Stimulated activated CD4-positive, alpha-beta T cell treated with anti-CD3 and anti-CD28 coated beads, Interleukin-4, amount 100 ng/mL, for 48 hours (primary cell): ENCODE measurements at regions not wholly inside any gene's neighbourhood (a gene's known extent, or its start where the extent isn't known, plus 50 kb on each side); places are given as distances from the start of the nearest gene placed in this dataset.
"Not testable (repeated sequence)": the region's sequence is repeated elsewhere in the genome, so short reads cannot be mapped to it uniquely, and the experiment has no call there.

Experiments
- DNase-seq, 2 donors: peaks; one replicate each; pipeline ENCODE4 v3.0.0-alpha.2; 2020; ENCODE audit warnings: low read depth in 2 of 2

DNA sequence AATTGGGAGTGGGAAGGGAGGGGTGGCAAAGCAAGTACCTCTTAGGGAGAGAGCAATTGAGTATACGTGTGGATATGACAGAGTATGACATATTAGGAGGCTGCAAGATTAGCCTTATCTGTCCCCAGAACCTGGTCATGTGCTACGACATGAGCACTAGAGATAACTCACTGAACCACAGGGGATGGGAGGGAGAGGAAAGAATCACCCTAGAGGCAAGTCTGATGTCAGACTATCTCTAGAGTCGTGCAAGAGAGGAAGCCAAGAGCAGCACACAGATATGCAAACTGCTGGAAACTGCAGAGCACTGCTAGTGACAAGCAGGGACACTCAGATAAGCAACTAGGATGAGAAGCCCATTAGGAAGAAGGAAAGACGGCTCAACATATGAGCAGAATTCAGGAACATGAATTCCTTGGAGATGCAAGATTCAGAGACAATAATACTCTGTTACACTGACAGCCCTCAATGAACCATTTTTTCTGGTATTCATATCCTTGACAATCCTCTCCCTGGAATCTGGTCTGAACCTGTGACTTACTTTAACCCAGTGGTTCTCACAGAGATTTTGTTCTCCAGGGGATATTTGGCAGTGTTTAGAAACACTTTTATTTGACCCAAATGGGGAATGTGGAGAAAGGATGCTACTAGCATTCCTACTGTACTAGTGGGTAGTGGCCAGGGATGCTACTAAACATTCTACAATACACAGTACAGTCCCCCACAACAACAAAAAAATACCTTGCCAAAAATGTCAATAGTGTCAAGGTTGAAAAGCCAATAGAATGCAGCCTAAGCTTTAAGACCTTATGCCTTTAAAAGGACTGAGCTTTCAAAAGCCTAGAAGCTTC, 84.0 kb upstream of the BMP2K start:
- DNase-seq, result no peak

DNA sequence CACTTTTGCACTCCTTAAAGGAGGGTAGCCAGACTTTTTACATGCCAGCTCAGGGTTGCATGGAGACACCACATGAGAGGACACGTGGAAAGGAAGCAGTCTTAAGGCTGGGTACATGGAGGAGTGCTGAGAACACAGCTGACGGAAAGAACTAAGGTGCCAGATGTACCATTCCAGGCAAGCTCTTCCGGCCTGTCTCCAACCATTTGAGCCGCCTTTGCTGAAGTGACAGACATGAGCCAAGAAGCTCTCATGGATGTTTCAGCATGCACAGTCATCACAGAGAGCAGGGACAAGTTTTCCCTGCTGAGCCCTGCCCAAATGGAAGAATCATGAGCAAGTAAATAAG, 83.4 kb upstream of the BMP2K start:
- DNase-seq, result no peak

DNA sequence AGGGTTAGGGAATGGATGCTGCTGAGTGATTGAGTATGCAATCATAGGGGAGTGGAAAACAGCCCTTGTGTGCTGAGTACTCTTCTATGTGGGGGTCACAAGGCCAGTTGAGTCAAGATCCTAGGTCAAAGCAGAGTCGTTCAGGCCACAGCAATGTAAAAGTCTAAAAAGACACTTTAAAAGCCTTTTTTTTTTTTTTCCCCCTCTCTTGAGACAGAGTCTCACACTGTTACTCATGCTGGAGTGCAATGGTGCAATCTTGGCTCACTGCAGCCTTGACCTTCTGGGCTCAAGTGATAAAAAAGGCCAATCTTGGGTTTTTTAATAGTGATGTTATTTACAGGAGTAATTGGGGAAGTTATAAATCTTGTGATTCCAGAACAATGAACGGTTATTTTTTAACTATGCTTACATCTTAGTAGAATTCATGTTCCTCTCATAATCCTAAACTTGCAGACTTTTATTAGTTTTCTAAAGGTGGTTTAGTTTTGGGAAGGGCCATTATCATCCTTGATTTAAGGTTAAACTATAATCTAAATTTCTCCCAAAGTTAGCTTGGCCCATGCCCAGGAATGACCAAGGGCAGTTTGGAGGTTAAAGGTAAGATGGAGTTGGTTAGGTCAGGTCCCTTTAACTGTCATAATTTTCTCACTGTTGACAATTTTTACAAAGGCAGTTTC, 82.2 kb upstream of the BMP2K start:
- DNase-seq, result no peak

DNA sequence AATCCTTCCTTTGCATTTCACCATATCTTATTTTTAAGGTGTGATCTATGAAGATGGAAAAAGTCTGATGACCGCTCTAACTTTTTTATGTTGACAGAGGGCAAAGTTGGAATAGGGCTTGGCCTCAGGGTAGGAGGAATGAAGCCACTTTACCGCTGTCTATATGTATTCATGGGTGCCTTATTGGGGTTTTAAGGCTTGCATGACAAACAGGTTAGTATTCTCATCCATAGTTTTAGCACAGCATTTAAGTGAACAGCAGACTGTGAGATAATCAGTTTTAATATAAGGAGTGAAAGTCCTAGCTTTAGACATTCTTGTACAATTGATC, 81.7 kb upstream of the BMP2K start:
- no peak for DNase-seq

- no peak for DNase-seq
Observed at GRCh38 chr4:78695910-78696309, 80.2 kb upstream of the BMP2K start.

GRCh38 chr4:78703079-78703478, 73.1 kb upstream of the BMP2K start:
- DNase-seq, result no peak

DNA sequence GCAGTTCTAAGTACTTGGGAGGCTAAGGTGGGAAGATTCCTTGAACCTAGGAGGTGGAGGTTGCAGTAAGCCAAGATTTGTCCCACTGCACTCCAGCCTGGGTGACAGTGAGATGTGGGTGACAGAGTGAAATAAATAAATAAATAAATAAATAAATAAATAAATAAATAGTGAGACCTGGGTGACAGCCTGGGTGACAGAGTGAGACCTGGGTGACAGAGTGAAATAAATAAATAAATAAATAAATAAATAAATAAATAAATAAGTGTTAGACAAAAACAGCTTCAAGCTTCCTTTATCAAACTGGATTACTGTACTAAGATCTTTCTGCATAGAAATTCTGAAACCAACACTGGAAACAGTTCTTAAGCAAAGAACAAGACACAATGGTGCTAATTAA, 71.8 kb upstream of the BMP2K start:
- DNase-seq, result no peak

DNA sequence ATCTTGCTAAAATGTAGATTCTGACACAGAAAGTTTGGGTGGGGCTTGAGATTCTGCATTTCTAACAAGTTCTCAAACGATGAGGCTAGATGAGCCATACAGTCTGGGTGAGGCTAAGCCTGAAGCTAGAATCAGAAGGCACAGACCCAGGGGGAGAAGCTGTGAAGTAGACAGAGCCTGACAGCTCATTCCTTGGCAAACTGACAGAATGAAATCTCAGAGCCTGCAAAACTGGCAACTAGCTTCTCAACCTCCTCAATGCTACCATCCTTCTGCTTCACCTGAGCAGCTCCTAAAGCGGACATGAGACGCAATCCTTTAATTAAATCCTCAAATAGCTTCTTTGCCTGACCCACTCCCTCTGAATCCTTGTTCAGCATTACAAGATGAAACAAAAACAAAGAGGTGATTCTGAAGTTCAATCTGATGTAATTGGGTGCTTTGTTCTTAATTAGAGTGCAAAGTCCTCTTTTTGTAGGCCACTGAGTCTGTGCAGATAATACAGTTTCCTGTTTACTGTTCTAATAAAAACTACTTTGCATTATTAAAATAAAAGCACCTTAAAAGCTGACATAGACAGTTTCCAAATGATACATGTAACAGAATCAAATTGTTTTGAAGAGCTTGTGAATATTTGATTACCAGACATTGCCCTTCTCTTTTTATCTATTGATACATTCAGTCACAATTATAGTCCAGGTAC, 71.0 kb upstream of the BMP2K start:
- DNase-seq, result no peak

- no peak for DNase-seq
Observed at GRCh38 chr4:78706302-78706701, 69.8 kb upstream of the BMP2K start.

DNA sequence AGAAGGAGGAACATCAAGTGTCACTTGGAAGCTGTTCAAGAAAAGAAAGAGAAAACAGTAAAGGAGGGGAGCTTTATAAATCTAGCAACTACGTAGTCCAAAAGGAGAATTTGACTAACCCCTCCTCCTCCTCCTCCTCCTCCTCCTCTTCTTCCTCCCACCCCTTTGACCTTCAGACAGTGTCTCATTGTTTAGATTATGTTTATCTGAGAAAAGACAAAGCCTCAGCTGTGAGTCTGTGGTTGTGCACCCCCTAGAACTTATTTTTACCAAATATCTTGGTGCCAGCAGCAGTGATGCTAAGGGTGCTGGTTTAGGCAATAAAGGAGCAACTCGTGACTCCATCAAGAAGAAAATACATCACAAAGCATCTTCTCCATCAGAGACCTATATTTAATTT, 68.9 kb upstream of the BMP2K start:
- DNase-seq, result no peak

GRCh38 chr4:78707793-78708192, 68.4 kb upstream of the BMP2K start:
- no peak for DNase-seq

DNA sequence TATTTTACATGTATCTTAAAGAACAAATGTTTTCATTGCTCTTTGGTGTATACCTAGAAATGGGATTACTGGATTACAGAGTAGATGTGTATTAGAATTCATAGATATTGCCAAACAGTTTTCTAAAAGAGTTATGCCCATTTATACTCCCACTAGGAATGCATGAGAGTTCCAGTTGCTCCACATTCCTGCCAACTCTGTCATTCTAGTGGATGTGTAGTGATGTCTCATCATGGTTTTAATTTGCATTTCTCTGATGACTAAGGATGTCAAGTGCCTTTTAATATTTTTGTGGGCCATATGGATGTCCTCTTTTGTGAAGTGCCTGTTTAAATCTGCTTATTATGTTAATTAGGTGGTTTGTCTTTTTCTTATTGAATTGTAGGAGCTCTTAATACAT, 65.6 kb upstream of the BMP2K start:
- DNase-seq, result no peak

DNA sequence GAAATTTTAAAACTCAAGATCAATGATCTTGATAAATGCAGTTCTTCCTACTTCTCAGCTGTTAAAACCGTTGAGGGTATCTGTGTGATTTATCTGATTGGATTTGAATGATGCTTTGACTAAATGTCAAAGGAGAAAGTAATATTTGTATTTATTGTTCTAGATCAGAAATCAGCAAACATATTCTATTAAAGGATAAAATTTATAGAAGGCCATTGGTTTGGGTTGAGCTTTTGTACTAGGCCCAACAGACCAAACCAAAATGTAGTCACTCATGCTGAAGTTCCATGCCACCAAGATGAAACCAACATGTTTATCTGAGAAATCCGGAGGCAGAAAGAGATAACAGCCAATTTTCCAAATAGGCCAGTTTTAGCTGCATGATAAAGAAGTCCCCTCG, 64.5 kb upstream of the BMP2K start:
- no peak for DNase-seq

DNA sequence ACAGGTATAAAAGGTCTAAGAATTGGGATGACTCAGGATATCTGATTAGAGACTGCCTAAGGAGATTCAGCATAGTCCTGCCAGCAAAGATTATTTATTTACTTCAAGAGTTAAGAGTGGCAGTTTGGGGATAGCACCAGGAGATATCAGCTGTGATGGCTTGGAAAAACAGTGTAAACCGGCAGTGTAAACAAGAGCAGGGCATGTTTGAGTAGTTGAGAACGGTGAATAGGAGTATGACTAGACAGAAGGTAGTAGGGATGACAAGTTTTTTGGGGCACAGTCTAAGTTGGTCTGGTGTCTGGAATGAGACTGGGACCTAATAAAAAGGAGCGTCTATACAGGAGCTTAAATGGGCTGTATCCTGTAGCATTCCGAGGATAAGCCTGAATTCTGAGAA, 61.6 kb upstream of the BMP2K start:
- not testable (repeated sequence) for DNase-seq

- DNase-seq, result not testable (repeated sequence)
Observed at GRCh38 chr4:78715372-78715771, 60.8 kb upstream of the BMP2K start.

GRCh38 chr4:78717712-78718111, 58.4 kb upstream of the BMP2K start:
- not testable (repeated sequence) for DNase-seq

DNA sequence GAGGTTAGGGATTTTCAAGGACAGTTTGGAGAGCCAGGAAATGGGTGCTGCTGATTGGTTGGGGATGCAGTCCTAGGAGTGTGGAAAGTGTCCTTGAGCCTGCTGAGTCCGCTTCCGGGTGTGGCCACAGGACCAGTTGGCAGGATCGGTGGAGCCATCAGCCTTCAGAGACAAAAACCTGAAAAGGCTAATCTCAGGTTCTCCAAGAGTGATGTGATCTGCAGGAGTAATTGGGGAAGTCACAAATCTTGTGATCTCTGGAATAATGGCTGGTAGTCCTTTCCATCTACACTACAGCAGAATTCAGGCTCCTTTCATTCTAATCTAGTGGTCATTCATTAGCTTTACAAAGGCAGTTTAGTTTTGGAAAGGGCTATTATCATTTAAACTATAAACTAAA, 55.9 kb upstream of the BMP2K start:
- no peak for DNase-seq

DNA sequence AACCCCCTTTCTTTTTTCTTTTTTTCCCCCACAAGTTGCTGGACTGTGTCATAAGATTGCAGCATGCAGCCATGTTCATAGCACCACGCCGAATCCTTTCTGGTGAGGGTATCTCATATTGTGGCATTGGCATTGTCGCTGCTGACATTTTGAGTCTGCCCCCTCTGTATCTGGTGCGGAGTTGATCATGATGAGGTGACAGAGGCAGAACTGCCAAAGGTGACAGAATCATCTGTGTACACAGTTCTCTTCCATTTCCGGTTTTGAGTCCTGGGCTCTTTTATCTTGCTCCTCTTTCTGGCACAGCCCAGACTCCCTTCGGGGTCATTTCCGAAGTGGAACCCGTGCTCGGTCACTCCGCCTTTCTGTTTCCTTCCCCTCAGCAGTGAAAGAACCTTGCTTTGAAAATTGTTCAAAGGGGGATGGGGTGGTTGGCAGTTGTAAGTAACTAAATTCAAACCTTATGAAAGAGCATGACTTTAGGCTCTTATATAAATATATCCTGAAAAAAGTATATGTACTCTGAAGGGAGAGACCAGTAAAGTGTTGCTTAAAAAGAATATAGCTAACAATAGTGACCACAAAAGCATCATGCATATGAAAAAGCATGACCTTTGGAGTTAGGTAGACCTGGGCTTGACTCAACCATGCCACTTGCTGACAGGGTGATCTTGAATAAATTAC, 55.0 kb upstream of the BMP2K start:
- DNase-seq, result peak; percentile 1 to 2

- no peak for DNase-seq
Observed at GRCh38 chr4:78721747-78722146, 54.4 kb upstream of the BMP2K start.

DNA sequence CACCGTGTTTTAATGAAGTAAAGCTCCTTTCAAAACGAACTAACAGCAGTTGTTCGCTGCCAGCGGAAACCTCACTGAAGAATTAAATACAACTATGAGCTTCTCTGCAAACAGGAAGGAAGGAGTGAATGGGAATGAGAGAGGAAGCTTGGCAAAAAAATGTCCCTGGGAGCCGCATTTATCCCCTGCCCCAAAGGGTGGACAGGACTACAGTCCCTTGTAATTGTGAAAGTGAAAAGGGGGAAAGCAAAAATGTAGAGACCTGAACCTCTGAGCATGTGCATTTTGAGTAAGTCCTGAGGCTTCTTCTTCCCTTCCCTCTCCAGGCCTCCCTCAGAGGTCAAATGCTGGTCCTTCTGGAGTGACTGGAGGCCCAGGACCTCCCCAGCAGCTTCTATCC, 53.8 kb upstream of the BMP2K start:
- no peak for DNase-seq

DNA sequence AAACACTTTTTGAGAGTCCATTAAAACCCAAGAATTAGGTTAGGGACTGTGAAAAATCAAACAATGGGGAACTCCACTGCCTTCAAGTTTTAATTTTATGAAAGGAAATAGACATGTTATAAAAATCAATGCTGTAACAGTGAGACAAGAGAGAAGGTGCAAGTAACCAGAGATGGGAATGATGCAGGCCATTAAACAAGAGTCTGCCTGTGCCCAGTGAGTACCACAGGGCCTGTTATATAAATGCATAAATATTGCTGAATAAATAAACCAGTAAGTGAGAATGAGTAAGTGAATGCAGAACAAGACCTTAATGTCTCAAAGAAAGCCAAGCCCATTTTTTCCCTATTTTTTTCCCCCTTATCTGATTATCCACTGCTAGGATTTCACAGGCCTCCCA, 53.3 kb upstream of the BMP2K start:
- no peak for DNase-seq
